ENCODE measurements at regions not wholly inside any gene's neighbourhood (a gene's known extent, or its start where the extent isn't known, plus 50 kb on each side); places are given as distances from the start of the nearest gene placed in this dataset.
"Not testable (repeated sequence)": the region's sequence is repeated elsewhere in the genome, so short reads cannot be mapped to it uniquely, and the experiment has no call there.

- no peak for DNase-seq
These were observed 218.7 kb upstream of the PELI2 start for GRCh38 chr14:55899531-55899930.

GRCh38 chr14:55900749-55901148 is 217.5 kb upstream of the PELI2 start:
- DNase-seq = no peak

GRCh38 chr14:55901291-55901690 is 216.9 kb upstream of the PELI2 start:
- DNase-seq = no peak

- no peak for DNase-seq
These were observed 216.0 kb upstream of the PELI2 start for GRCh38 chr14:55902241-55902640.

GRCh38 chr14:55904086-55904485 is 214.1 kb upstream of the PELI2 start:
- no peak for DNase-seq

GRCh38 chr14:55908106-55908505 is 210.1 kb upstream of the PELI2 start:
- no peak for DNase-seq

GRCh38 chr14:55909879-55910278 is 208.3 kb upstream of the PELI2 start:
- no peak for DNase-seq

GRCh38 chr14:55910601-55911243 is 207.5 kb upstream of the PELI2 start:
- DNase-seq = no peak

GRCh38 chr14:55911776-55912175 is 206.4 kb upstream of the PELI2 start:
- DNase-seq = no peak

- no peak for DNase-seq
These were observed 205.9 kb upstream of the PELI2 start for GRCh38 chr14:55912344-55912743.

GRCh38 chr14:55913324-55914025 is 204.7 kb upstream of the PELI2 start:
- DNase-seq = no peak

GRCh38 chr14:55914771-55915170 is 203.4 kb upstream of the PELI2 start:
- no peak for DNase-seq

GRCh38 chr14:55915456-55915855 is 202.8 kb upstream of the PELI2 start:
- DNase-seq = no peak

- DNase-seq = not testable (repeated sequence)
These were observed 198.4 kb upstream of the PELI2 start for GRCh38 chr14:55919800-55920199.

- DNase-seq = no peak
These were observed 196.7 kb upstream of the PELI2 start for GRCh38 chr14:55921511-55921910.

GRCh38 chr14:55926007-55926406 is 192.2 kb upstream of the PELI2 start:
- no peak for DNase-seq

- no peak for DNase-seq
These were observed 191.2 kb upstream of the PELI2 start for GRCh38 chr14:55927028-55927427.

GRCh38 chr14:55928276-55928675 is 189.9 kb upstream of the PELI2 start:
- DNase-seq = no peak

GRCh38 chr14:55929136-55929535 is 189.1 kb upstream of the PELI2 start:
- no peak for DNase-seq

- DNase-seq = no peak
These were observed 188.0 kb upstream of the PELI2 start for GRCh38 chr14:55930016-55930784.

GRCh38 chr14:55936691-55937090 is 181.5 kb upstream of the PELI2 start:
- no peak for DNase-seq

- DNase-seq = no peak
These were observed 179.9 kb upstream of the PELI2 start for GRCh38 chr14:55938249-55938791.

- DNase-seq = no peak
These were observed 176.0 kb upstream of the PELI2 start for GRCh38 chr14:55942076-55942654.
